ENCODE measurements at regions not wholly inside any gene's neighbourhood (a gene's known extent, or its start where the extent isn't known, plus 50 kb on each side); places are given as distances from the start of the nearest gene placed in this dataset.

GRCh38 chr16:85446951-85447692, 166.0 kb upstream of the GSE1 start:
- DNase-seq (ENCODE audit: low read depth, low spot score) (no peak), FAIRE-seq (no peak)
- H3K4me3 ChIP-seq (ENCODE audit: control insufficient read depth in 2 of 3, extremely low read depth in 1 of 3, insufficient read depth in 2 of 3, low read depth in 1 of 3, low read length in 3 of 3) = no peak overlapping the region
- no peaks in the 10 kb centered on the region for H3K9me3 ChIP-seq (ENCODE audit: control insufficient read depth, low read depth, low read length)
- H3K9ac ChIP-seq (ENCODE audit: control insufficient read depth, extremely low read depth, insufficient read depth, low read length) = no peak overlapping the region
- no peaks in the 10 kb centered on the region for H3K79me2 ChIP-seq (ENCODE audit: control insufficient read depth, insufficient read depth, low read length)
- no peaks in the 10 kb centered on the region for H3K36me3 ChIP-seq (ENCODE audit: control insufficient read depth in 2 of 2, extremely low read depth in 1 of 2, insufficient read depth in 2 of 2, low read length in 2 of 2)
- peaks cover 2% of the 10 kb centered on the region for H4K20me1 ChIP-seq (ENCODE audit: control insufficient read depth, extremely low read depth, insufficient read depth, low read length)
- peaks cover 35% of the 10 kb centered on the region for H3K27me3 ChIP-seq (ENCODE audit: control insufficient read depth, extremely low read depth, insufficient read depth, low read length)
- H3K27ac ChIP-seq (ENCODE audit: control insufficient read depth, insufficient read depth, low read length) = no peak overlapping the region
- H3K9me1 ChIP-seq (ENCODE audit: control insufficient read depth, extremely low read depth, insufficient read depth, low read length) = no peaks in the 10 kb centered on the region
- no peak for TF ChIP-seq EZH2 (IDR thresholded peaks at IDR 0.05; ENCODE audit: low read length)
- no peak overlapping the region for H2AFZ ChIP-seq (ENCODE audit: control insufficient read depth, low read length)
- H3K4me1 ChIP-seq (ENCODE audit: control insufficient read depth, extremely low read depth, insufficient read depth, low read length) = no peaks in the 10 kb centered on the region
- no peak overlapping the region for H3K4me2 ChIP-seq (ENCODE audit: control insufficient read depth, extremely low read depth, insufficient read depth, low read depth, low read length)
- dilution Hi-C loops (cut with MboI; ENCODE audit: extremely low pct_ligation_motif_present, low sequenced_read_pairs) = no loop called here

- Histone ChIP-seq H3K9ac (ENCODE audit: control insufficient read depth, extremely low read depth, insufficient read depth, low read length) (no peak overlapping the region), H3K9me3 (ENCODE audit: control insufficient read depth, low read depth, low read length) (no peaks in the 10 kb centered on the region), H3K4me2 (ENCODE audit: control insufficient read depth, extremely low read depth, insufficient read depth, low read depth, low read length) (no peak overlapping the region), H3K79me2 (ENCODE audit: control insufficient read depth, insufficient read depth, low read length) (no peaks in the 10 kb centered on the region), H3K4me1 (ENCODE audit: control insufficient read depth, extremely low read depth, insufficient read depth, low read length) (no peaks in the 10 kb centered on the region), H3K4me3 (ENCODE audit: control insufficient read depth in 2 of 3, extremely low read depth in 1 of 3, insufficient read depth in 2 of 3, low read depth in 1 of 3, low read length in 3 of 3) (no peak overlapping the region), H2AFZ (ENCODE audit: control insufficient read depth, low read length) (no peak overlapping the region), H3K27ac (ENCODE audit: control insufficient read depth, insufficient read depth, low read length) (no peak overlapping the region), H3K27me3 (ENCODE audit: control insufficient read depth, extremely low read depth, insufficient read depth, low read length) (peaks cover 35% of the 10 kb centered on the region), H3K36me3 (ENCODE audit: control insufficient read depth in 2 of 2, extremely low read depth in 1 of 2, insufficient read depth in 2 of 2, low read length in 2 of 2) (no peaks in the 10 kb centered on the region), H3K9me1 (ENCODE audit: control insufficient read depth, extremely low read depth, insufficient read depth, low read length) (no peaks in the 10 kb centered on the region), H4K20me1 (ENCODE audit: control insufficient read depth, extremely low read depth, insufficient read depth, low read length) (peaks cover 2% of the 10 kb centered on the region)
- TF ChIP-seq CTCF (optimal IDR thresholded peaks at IDR 0.05 in 1 of 3, IDR thresholded peaks at IDR 0.05 in 1 of 3, conservative IDR thresholded peaks at IDR 0.05 in 1 of 3; ENCODE audit: extremely low read depth in 1 of 3, insufficient read depth in 2 of 3, low read length in 3 of 3) (no peak), EZH2 (IDR thresholded peaks at IDR 0.05; ENCODE audit: low read length) (no peak)
- FAIRE-seq = no peak
- DNase-seq (ENCODE audit: low read depth, low spot score) = no peak
- dilution Hi-C loops (cut with MboI; ENCODE audit: extremely low pct_ligation_motif_present, low sequenced_read_pairs) = no loop called here
Measured at GRCh38 chr16:85447693-85448313, 165.3 kb upstream of the GSE1 start.
